IPS DF 6.9 (cell line): ENCODE measurements at regions not wholly inside any gene's neighbourhood (a gene's known extent, or its start where the extent isn't known, plus 50 kb on each side); places are given as distances from the start of the nearest gene placed in this dataset.

Experiments
- DNase-seq: peaks from one replicate; pipeline ENCODE4 v3.0.0-alpha.2; 2013; ENCODE audit warnings: low read depth, low spot score
- H3K27ac ChIP-seq: one replicate; pipeline ENCODE4 v1.5.1; 2013; ENCODE audit warnings: low read length, control low read depth
- H3K27me3 ChIP-seq: 2 replicates; pipeline ENCODE4 v1.6.1; 2013; ENCODE audit warnings: mild to moderate bottlenecking, low read length; ENCODE audit not compliant: control insufficient read depth, insufficient read depth
- H3K36me3 ChIP-seq: 2 replicates; pipeline ENCODE4 v1.6.1; 2013; ENCODE audit warnings: low read length; ENCODE audit not compliant: control insufficient read depth, insufficient read depth
- H3K4me1 ChIP-seq: 2 replicates; pipeline ENCODE4 v1.6.1; 2013; ENCODE audit warnings: low read length; ENCODE audit not compliant: control insufficient read depth, insufficient read depth
- H3K4me3 ChIP-seq: 2 replicates; pipeline ENCODE4 v1.5.1; 2013; ENCODE audit warnings: mild to moderate bottlenecking, low read length
- H3K9me3 ChIP-seq: 2 replicates; pipeline ENCODE4 v1.6.1; 2013; ENCODE audit warnings: low read length, inconsistent platforms; ENCODE audit not compliant: control insufficient read depth, insufficient read depth
- WGBS: extraction: QIAGEN DNeasy Blood & Tissue Kit; methylation state at CpG from one replicate; pipeline ENCODE4 v1.1.7; 2013; ENCODE audit warnings: mixed read lengths, missing lambda C conversion rate; ENCODE audit not compliant: insufficient read length, insufficient coverage; 5-methylcytosine and 5-hydroxymethylcytosine counted together

DNA sequence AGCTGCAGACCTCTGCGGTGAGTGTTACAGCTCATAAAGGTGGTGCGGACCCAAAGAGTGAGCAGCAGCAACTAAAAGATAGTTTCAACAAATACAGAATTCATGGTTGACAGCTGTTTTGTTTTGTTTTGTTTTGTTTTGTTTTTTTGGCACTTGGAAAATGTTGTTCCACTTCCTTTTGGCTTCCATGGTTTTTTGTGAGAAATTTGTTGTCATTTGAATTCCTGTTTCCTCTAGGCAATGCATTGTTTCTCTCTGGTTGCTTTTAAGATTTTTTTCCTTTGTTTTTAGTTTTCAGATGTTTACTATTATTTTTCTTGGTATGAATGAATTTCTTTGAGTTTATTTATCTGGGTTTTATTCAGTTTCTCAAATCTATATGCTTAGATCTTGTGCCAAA, 229.4 kb downstream of the MID1IP1 start:
- no peak overlapping the region for H3K4me3 ChIP-seq
- H3K9me3 ChIP-seq = no peaks in the 10 kb centered on the region
- no peak for DNase-seq
- no CpG with 5 or more reads among the region's 2 CpGs for WGBS
- H3K4me1 ChIP-seq = no peaks in the 10 kb centered on the region
- H3K27me3 ChIP-seq = no peaks in the 10 kb centered on the region
- H3K27ac ChIP-seq = no peak overlapping the region
- no peaks in the 10 kb centered on the region for H3K36me3 ChIP-seq

DNA sequence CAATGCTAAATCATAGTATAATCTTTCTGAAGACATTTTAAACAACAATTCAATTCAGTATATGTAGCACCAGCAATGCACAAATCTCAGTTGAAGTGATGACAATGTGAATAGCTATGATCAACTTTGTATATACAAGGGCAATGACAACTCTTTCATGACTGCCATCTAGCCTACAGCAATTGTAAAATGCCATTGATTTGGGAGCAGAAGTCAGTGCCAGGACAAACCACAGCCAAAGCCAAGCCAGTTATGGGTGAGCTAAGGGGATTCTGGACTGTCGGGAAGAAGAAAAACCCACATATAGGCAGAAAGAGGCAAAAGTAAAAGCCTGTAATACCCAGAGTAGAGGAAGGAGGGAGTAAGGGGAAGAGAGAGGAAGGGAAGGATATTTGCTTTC, 238.6 kb downstream of the MID1IP1 start:
- Histone ChIP-seq H3K9me3 (no peaks in the 10 kb centered on the region), H3K27me3 (no peaks in the 10 kb centered on the region), H3K4me1 (no peaks in the 10 kb centered on the region), H3K36me3 (no peaks in the 10 kb centered on the region), H3K4me3 (no peak overlapping the region), H3K27ac (no peak overlapping the region)
- no peak for DNase-seq
- WGBS = no CpG with 5 or more reads among the region's 1 CpG

DNA sequence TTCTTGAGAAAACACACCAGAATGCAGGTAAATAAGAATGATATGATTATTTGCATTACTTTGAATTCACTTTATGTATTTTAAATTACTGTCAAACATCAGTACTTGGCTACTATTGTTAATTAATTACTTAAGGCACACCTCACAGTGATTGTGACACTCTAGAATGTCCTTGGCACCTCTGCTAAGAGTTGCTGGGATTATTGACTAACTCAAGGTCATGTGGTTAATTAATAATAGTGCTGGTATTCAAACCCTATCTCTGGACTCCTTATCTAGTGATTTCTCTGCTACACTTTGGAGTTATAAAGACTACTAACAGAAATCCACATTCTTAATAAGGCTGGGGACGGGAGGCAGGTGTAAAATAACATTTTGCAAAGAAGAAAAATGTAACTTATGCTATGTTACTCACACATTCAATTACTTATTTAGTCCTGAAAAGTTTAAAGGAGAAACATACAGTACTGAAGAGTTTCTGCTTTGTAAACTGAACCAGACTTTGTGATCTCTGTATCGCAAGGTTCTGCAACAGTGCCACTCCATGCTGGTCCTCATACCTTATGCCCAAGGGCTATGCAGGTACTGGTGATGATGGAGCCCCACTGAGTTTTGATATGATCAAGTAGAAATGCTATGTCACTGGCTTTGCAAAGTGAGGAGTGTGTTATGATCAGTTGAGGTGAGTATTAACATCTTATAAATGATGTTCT, 242.7 kb downstream of the MID1IP1 start:
- Histone ChIP-seq H3K9me3 (no peaks in the 10 kb centered on the region), H3K27me3 (no peaks in the 10 kb centered on the region), H3K4me3 (no peak overlapping the region), H3K36me3 (no peaks in the 10 kb centered on the region), H3K4me1 (no peaks in the 10 kb centered on the region), H3K27ac (no peak overlapping the region)
- no peak for DNase-seq
- WGBS = no CpG with 5 or more reads among the region's 2 CpGs

DNA sequence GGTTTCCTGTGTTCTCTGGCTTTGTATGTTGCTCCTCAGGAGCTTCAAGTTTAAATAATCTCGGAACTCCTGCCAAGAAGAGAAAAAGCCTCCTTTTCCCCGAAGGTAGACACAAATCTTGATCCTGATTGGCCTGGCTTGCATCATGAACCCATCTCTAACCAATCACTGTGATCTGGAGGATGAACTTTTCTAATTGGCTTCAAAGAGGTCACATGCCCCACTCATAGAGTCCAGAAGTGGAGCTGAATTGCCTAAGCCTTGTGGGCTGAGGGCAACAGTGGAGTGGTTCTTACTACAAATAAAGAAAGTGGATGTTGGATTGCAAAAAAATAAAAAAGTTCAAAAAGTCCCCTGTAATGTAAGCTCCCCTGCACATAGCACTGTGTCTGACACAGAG, 245.9 kb downstream of the MID1IP1 start:
- Histone ChIP-seq H3K4me1 (no peaks in the 10 kb centered on the region), H3K36me3 (no peaks in the 10 kb centered on the region), H3K27me3 (no peaks in the 10 kb centered on the region), H3K27ac (no peak overlapping the region), H3K4me3 (no peak overlapping the region), H3K9me3 (no peaks in the 10 kb centered on the region)
- no peak for DNase-seq
- no CpG with 5 or more reads among the region's 2 CpGs for WGBS

DNA sequence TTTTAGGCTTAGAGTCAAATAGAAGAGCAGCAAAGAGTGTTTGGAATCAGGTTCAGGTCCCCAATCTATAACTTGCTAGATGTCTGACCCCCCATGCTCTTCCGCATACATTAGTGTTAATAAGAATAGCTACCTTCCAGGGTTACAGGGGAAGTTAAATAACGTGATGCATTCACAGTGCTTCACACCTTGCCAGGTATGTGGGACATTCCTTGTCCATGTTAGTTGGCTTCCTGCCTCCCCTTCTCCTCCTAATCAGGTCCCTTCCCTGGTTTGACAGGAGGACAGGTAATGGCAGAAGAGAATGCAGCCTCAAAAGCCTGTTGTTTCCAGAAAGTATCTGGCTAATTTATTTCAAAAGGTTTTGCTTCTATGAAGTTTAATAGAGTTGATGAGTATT, 248.7 kb downstream of the MID1IP1 start:
- H3K4me1 ChIP-seq = no peaks in the 10 kb centered on the region
- DNase-seq = no peak
- no peaks in the 10 kb centered on the region for H3K9me3 ChIP-seq
- no peak overlapping the region for H3K4me3 ChIP-seq
- H3K27me3 ChIP-seq = no peaks in the 10 kb centered on the region
- WGBS = no CpG with 5 or more reads among the region's 2 CpGs
- no peaks in the 10 kb centered on the region for H3K36me3 ChIP-seq
- H3K27ac ChIP-seq = no peak overlapping the region

DNA sequence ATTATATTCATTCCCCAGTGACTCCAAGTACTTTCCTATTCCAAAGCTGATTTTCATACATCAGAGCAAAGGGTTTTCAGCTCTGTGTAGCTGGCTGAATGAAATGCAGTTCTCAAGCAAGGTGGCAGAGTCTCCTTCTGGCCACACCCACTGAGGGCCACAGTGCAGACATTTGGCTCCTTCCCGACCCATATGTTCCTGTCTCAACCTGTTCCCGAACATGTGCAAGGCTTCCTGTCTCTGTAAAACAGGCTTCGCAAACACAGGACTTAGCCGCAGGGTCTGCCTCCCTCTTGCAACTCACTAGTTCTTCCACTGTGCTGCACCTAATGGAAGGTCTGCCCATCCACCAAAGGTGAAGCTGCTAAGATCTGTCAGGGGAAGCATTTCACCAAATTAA, 249.2 kb downstream of the MID1IP1 start:
- DNase-seq = no peak
- Histone ChIP-seq H3K4me3 (no peak overlapping the region), H3K4me1 (no peaks in the 10 kb centered on the region), H3K9me3 (no peaks in the 10 kb centered on the region), H3K27ac (no peak overlapping the region), H3K27me3 (no peaks in the 10 kb centered on the region), H3K36me3 (no peaks in the 10 kb centered on the region)
- WGBS = no CpG with 5 or more reads among the region's 4 CpGs

DNA sequence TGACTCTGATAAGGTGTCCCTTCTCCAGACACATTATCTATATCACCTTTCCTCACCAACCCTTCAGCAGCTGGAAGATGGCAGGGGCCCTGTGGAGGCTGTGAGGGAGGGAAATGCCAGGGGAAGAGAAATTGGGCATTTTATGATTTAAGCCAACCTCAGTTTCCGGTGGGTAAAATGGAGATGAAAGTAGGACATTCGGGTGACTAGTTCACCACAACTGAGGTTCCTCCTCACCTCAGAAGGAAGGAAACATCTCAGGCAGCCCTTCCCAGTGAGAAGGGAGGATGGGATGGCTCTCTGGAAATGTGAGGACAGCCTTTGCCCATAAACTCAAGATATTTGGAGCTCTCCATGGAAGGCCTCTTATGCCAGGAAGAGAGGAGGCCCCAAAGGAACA, 251.5 kb downstream of the MID1IP1 start:
- Histone ChIP-seq H3K4me1 (no peaks in the 10 kb centered on the region), H3K4me3 (no peak overlapping the region), H3K27ac (no peak overlapping the region), H3K36me3 (no peaks in the 10 kb centered on the region), H3K9me3 (no peaks in the 10 kb centered on the region), H3K27me3 (no peaks in the 10 kb centered on the region)
- WGBS = no CpG with 5 or more reads among the region's 2 CpGs
- no peak for DNase-seq

DNA sequence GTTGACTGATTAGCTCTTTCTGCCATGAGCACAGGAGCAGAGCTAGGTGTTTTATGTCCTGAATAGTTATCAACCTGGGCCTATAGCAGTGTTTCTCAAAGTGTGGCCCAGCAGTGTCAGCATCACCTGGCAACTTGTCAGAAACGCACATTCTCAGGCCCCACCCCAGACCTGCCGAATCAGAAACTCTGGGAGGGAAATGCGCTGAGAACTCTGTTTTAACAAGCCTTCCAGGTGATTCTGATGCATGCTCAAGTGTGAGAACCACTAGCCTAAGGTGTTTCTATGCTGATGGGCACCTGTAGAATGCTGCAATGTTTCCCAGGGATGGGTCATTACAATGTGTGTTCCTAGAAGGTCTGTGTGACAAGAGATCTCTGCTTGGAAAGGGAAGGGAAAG, 257.5 kb downstream of the MID1IP1 start:
- Histone ChIP-seq H3K4me3 (no peak overlapping the region), H3K9me3 (no peaks in the 10 kb centered on the region), H3K27me3 (no peaks in the 10 kb centered on the region), H3K27ac (no peak overlapping the region), H3K36me3 (no peaks in the 10 kb centered on the region), H3K4me1 (peaks cover 1% of the 10 kb centered on the region; the same call in 1 of the 2 replicates)
- DNase-seq = no peak
- no CpG with 5 or more reads among the region's 3 CpGs for WGBS

DNA sequence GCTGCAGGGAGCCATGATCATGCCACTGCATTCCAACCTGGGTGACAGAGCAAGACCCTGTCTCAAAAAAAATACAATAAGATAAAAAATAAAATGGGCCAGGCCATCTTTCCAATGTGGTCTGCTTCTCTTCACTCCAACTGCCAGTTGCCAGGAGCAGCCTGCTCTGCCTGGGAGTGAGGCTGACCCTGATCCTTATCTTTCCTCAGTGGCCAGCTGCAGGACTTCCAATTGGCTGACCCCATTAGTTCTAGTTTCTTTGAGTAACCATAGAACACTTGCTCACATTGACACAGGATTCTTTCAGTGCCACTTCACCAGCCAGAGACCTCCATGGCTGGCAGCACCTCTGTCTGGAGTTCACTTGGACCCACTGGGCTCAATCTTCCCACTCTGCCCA, 258.6 kb downstream of the MID1IP1 start:
- Histone ChIP-seq H3K4me1 (peaks cover 1% of the 10 kb centered on the region; the same call in 1 of the 2 replicates), H3K9me3 (no peaks in the 10 kb centered on the region), H3K27me3 (no peaks in the 10 kb centered on the region), H3K36me3 (no peaks in the 10 kb centered on the region), H3K27ac (no peak overlapping the region), H3K4me3 (no peak overlapping the region)
- DNase-seq = no peak

DNA sequence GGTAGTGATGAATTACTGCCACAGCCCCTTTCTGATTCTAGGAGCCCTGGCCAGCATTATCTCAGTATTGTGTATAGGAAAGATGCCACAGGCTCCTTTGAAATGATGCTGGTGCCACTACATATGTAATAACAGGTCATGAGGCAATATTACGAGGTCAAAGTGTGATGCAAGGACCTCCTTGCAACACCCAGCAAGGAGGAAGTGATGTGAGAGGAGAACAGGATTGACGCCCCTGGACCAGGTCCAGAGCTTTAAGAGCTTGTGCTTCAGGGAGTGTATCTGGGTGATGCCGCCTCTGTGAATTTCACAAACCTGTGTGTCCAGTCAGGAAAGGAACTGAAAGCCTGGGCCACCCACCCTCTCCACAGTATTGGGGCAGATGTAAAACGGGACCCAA, 261.8 kb downstream of the MID1IP1 start:
- no peak overlapping the region for H3K4me3 ChIP-seq
- WGBS = no CpG with 5 or more reads among the region's 4 CpGs
- no peak for DNase-seq
- no peaks in the 10 kb centered on the region for H3K9me3 ChIP-seq
- H3K36me3 ChIP-seq = no peaks in the 10 kb centered on the region
- no peaks in the 10 kb centered on the region for H3K27me3 ChIP-seq
- H3K27ac ChIP-seq = no peak overlapping the region
- peaks cover 4% of the 10 kb centered on the region; the same call in 1 of the 2 replicates for H3K4me1 ChIP-seq

DNA sequence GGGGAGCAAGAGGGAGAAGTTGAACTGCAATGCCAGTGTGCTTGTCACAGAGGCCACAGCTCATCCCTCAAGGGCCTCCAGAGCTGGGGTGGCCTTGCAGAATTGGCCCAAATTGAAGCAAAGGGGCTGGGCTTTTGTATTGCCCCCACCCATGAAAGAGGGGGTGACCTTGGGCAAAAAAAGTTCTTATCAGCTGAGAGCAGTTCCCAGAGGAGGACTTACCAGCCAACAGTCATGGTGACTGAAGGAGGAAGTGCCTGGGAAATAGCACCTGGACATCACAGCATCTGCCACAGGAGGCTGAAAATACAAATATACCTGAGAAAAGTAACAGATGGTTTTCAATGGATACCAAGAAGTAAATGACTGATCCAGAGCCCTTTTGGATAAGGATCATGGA, 262.4 kb downstream of the MID1IP1 start:
- Histone ChIP-seq H3K36me3 (no peaks in the 10 kb centered on the region), H3K4me3 (no peak overlapping the region), H3K27ac (no peak overlapping the region), H3K27me3 (no peaks in the 10 kb centered on the region), H3K4me1 (peaks cover 4% of the 10 kb centered on the region; the same call in 1 of the 2 replicates), H3K9me3 (no peaks in the 10 kb centered on the region)
- DNase-seq = no peak
